Cardiac fibroblast (primary cell): ENCODE measurements at regions not wholly inside any gene's neighbourhood (a gene's known extent, or its start where the extent isn't known, plus 50 kb on each side); places are given as distances from the start of the nearest gene placed in this dataset.

Experiments
- DNase-seq, 2 donors: peaks; one replicate each; pipeline versions ENCODE4 v3.0.0 to v3.0.0-alpha.2; 2010; ENCODE audit warnings: low read depth in 2 of 2
- H3K4me3 ChIP-seq, 2 donors: replicated peaks in 1 of 2; 1 replicate in 1 of 2; 2 replicates in 1 of 2; pipeline ENCODE4 v1.5.1; 2011; ENCODE audit warnings: low read depth in 2 of 2, low read length in 2 of 2, mild to moderate bottlenecking in 2 of 2, moderate library complexity in 1 of 2
- TF ChIP-seq, protein P1 (sequence below): IDR thresholded peaks from one replicate; pipeline ENCODE4 v1.5.1; 2011; ENCODE audit warnings: low read depth, mild to moderate bottlenecking, low read length, inconsistent platforms

DNA sequence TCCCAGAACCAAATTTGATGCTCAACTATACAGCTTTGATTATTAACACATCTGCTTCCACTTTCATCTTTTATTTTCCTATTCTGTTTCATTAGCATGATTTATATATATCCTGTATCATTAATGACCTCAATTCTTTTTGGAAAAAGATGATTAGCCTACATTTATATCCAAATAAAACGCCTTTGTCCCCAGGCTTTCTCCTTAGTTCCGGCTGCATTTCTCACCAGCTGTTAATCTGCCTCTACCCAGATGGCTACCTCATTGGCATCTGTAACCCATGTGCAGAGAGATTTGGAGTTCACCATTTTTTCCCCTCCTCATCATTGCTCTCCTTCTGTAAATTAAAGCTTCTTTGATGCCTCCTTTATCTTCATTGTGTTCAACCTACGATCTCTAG lies 336.8 kb upstream of the RGS6 start:
- no peak for DNase-seq
- no peak overlapping the region for H3K4me3 ChIP-seq
- TF ChIP-seq, protein P1, sequence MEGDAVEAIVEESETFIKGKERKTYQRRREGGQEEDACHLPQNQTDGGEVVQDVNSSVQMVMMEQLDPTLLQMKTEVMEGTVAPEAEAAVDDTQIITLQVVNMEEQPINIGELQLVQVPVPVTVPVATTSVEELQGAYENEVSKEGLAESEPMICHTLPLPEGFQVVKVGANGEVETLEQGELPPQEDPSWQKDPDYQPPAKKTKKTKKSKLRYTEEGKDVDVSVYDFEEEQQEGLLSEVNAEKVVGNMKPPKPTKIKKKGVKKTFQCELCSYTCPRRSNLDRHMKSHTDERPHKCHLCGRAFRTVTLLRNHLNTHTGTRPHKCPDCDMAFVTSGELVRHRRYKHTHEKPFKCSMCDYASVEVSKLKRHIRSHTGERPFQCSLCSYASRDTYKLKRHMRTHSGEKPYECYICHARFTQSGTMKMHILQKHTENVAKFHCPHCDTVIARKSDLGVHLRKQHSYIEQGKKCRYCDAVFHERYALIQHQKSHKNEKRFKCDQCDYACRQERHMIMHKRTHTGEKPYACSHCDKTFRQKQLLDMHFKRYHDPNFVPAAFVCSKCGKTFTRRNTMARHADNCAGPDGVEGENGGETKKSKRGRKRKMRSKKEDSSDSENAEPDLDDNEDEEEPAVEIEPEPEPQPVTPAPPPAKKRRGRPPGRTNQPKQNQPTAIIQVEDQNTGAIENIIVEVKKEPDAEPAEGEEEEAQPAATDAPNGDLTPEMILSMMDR, result no peak

DNA sequence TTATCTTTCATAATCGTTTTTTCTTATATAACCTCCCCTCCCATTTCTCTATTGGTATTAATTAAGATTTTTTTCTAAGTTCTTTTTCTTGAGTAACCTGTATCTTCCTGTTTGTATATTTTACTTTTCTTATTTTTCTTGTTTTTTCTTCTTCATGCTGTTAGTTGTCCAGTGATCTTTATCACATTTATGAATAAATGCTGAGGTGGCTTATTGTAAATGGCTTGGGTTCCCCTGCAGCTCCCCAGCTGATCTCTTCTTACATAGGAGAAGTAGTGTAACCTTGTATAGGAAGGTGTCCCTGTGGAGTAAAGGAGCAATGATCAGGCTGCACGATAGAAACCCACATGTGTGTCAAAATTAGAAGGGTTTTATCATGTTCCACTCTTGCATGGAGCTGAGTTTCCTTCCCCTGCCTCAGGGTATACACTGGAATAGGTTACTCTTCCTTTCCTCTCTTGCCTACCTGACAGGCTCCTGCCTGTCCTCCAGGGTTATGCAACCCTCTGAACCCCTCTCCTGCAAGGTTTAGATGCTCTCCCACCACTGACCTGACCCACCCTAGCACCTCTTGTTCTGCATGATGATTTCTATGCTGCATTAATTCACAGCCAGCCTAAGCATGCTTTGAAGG lies 334.8 kb upstream of the RGS6 start:
- TF ChIP-seq, protein P1, result no peak
- H3K4me3 ChIP-seq, result no peak overlapping the region
- DNase-seq, result no peak

DNA sequence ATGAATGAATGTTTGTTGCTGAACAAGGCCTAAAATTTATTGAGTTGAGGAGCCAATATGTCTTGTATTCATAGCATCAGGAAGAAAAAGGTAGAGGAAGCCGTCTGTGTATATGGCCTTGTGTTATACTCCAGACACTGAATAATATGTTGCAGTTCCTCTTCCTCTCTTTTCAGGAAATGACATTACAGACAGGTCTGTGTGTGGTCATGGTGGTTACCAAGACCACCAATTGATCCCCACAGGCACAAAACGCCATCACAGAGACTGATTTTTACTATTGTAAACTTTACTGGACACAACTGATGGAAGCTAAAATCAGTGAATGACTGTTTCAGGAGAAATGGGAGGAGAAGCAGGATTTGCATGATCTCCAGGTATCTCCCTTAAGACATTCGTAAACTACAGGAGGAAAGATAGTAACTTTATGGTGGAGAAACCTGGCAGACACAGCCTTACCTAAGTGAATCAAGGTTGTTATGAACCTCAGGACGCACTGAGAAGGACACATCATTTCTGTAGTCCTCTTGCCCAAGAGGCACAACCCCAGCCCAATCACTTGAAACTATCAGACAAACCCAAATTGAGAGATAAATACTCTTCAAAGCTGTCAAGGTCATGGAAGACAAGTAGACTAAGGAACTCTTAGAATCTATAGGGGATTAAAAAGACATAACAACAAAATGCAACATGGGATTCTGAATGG lies 334.1 kb upstream of the RGS6 start:
- DNase-seq, result no peak
- TF ChIP-seq, protein P1, result no peak

DNA sequence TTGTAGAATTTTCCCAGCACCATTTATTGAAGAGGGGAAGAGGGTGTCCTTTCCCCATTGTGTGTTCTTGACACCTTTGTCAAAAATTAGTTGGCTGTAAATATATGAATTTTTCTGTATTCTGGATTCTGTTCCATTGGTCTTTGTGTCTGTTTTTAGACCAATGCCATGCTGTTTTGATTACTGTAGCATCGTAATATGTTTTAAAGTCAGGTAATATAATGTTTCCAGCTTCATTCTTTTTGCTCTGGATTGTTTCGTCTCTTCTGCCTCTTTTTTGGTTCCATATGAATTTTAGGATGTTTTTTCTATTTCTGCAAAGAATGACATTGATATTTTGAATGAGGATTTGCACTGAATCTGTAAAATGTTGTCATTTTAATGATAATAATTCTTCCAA lies 331.9 kb upstream of the RGS6 start:
- DNase-seq, result no peak
- TF ChIP-seq, protein P1, result no peak
- H3K4me3 ChIP-seq, result no peak overlapping the region

More for the DNA sequence above, 334.1 kb upstream of the RGS6 start:
- H3K4me3 ChIP-seq, result no peak overlapping the region

DNA sequence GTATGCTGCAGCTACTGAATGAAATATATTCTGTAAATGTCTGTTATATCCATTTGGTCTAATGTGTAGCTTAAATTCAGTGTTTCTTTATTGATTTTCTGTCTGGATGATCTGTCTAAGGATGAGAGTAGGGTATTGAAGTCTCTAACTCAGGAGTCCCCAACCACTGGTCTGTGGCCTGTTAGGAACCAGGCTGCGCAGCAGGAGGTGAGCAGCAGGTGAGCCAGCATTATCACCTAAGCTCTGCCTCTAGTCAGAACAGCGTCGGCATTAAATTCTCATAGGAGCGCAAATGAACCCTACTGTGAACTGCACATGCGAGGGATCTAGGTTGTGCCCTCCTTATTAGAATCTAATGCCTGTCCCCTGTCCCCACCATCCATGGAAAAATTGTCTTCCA lies 329.7 kb upstream of the RGS6 start:
- TF ChIP-seq, protein P1, result no peak
- H3K4me3 ChIP-seq, result no peak overlapping the region
- no peak for DNase-seq

DNA sequence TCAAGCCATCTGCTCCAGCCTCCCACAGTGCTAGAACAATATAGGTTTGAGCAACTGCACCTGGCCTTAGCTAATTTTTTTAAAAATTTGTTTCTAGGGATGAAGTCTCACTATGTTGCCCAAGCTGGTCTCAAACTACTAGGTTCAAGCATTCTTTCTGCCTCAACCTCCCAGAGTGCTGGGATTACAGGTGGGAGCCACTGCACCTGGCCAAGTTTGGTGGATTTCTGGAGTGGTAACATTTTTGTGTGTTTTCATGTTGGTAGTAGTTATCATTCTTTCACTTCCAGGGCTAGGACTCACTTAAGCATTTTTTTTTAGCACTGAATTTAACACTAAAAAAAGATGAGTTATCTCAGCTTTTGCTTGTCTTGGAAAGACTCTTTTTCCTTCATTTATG lies 328.0 kb upstream of the RGS6 start:
- TF ChIP-seq, protein P1, result no peak
- H3K4me3 ChIP-seq, result no peak overlapping the region
- no peak for DNase-seq
